HG03135 (cell line): ENCODE measurements at regions not wholly inside any gene's neighbourhood (a gene's known extent, or its start where the extent isn't known, plus 50 kb on each side); places are given as distances from the start of the nearest gene placed in this dataset.
"Not testable (repeated sequence)": the region's sequence is repeated elsewhere in the genome, so short reads cannot be mapped to it uniquely, and the experiment has no call there.

ENCODE experiments used
- ATAC-seq: cut with Tn5 transposase; IDR thresholded peaks from one replicate; pipeline ENCODE4 v1.9.1; 2021; ENCODE audit warnings: mild to moderate bottlenecking, moderate library complexity; ENCODE audit not compliant: unreplicated experiment

- ATAC-seq = no peak
Observed at GRCh38 chr14:89469210-89470198, 52.5 kb upstream of the FOXN3 start.

DNA sequence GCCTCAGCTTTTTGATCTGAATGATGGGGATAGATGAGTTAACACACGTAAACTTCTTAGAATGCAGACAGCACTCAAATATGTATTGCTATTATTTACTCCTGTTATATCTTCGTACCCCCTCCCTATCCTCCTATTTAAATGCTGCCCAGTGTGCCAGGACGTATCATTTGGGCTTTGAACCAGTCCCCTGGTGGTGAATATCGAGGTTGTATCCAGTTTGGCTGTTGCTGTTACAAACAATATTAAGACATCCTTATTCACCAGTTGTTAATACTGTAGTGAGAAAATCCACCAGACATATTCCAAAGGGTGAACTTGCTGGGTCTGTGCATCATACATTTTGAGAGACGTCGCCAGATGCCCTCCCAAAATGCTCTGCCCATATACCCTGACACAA lies 51.5 kb upstream of the FOXN3 start:
- no peak for ATAC-seq

DNA sequence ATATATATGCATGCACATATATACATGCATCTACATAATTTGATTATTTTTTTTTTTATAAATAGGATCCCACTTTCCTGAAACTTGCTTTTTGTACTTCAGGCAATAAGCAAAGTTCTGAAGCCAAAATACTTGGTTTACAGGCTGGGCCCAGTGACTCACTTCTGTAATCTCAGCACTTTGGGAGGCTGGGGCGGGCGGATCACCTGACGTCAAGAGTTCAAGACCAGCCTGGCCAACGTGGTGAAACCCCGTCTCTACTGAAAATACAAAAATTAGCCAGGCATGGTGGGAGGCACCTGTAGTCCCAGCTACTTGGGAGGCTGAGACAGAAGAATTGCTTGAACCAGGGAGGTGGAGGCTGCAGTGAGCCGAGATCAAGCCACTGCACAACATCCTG lies 51.0 kb upstream of the FOXN3 start:
- not testable (repeated sequence) for ATAC-seq

DNA sequence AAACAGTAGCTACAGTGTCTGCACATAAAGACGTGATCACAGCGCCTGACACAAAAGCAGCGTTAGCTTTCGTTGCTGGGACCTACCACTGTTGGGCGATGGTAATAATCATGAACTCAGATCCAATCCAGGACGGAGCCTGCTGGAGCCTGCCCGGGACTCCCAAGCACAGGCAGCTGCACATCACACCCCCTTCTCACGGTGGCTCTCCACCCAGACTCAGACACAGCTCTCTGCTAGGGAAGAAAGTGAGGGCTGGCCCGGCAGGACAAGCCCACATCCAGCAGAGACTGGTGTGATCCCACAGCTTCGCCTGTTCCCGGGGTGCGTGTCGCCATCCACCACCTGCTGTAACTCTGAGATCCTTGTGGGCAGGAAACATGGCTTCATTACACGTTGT lies 49.9 kb upstream of the FOXN3 start:
- ATAC-seq = no peak
